GM21786 (cell line): ENCODE measurements at regions not wholly inside any gene's neighbourhood (a gene's known extent, or its start where the extent isn't known, plus 50 kb on each side); places are given as distances from the start of the nearest gene placed in this dataset.

Source experiments
- ATAC-seq: cut with Tn5 transposase; IDR thresholded peaks from one replicate; pipeline ENCODE4 v1.9.1; 2021; ENCODE audit not compliant: unreplicated experiment

DNA sequence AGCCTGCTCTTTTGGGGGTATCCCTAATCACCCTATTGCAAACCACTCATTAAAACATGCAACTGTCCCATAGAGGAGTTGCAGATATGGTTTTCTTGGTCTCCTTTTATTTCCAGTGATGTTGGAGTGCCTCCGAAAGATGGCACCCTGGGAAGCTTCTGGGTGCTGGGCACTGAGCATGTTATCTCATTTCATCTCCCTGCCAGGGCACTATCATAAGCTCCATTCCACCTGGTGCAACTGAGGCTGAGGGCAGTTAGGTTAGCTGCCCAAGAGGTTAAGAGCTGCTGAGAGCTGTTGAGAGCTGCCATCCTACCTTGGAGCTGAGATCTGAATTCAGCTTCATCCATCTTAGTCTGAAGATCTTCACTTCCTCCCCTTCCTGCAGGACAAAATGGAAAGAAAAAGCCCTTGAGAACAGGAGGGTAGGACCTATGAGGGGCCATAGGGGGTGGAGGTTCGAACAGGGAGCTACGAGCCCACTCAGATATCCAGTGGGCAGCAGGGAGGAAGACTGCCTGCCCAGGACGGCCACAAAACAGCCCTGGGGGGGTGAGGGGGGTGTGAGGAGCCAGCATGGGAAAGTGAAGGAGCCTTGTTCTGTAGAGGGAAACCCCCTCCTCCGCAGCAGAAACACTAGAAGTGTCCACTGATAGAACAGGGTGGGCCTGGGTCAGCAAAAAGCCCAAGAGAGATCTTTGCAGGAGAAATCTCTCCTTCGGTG, 202.5 kb downstream of the ZFP36L2 start:
- no peak for ATAC-seq

- ATAC-seq: no peak
These were observed 203.5 kb downstream of the ZFP36L2 start for GRCh38 chr2:43022896-43023295.

GRCh38 chr2:43021791-43022509, 204.5 kb downstream of the ZFP36L2 start:
- ATAC-seq: no peak

DNA sequence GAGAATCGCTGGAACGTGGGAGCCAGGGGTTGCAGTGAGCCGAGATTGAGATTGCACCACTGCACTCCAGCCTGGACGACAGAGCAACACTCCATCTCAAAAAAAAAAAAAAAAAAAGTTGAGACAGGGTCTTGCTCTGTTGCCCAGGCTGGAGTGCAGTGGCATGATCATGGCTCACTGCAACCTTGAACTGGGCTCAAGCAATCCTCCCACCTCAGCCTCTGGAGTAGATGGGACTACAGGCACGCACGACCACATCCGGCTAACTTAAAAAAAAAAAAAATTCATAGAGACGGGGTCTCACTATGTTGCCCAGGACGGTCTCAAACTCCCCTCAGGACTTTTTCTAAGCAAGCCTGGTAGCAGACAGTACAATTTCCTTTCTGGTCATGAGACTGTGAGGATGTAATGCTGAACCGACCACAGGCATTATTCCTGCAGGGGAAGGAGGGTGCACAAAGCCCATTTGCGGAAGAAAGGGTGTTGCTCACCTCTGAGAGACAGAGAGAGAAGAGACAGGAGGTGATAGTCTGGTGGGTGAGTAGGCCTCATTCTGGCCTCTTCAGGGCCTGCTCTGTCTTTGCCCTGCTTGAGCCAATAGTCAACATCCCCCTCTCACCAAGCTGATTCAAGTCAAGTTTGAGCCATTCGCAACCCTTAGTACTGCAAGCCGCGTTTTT, 205.3 kb downstream of the ZFP36L2 start:
- no peak for ATAC-seq

DNA sequence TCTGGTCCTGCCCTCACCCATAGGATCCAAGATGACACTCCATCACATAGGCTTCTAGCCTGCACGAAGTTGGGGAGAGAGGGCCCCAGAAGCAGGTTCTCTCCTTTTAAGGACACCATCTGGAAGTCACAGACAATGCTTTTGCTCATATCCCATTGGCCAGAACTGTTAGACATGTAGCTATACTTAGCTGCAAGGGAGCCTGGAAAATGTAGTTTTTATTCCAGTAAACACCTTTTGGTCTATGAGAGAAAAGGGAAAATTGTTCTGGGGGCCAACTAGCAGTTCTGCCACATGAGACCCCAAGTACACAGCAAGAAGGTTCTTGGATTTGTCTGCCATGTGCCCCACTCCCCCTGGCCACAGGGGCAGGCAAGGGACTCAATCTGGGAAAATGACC, 206.1 kb downstream of the ZFP36L2 start:
- no peak for ATAC-seq

- ATAC-seq: no peak
These were observed 206.7 kb downstream of the ZFP36L2 start for GRCh38 chr2:43019536-43020183.

- ATAC-seq: no peak
These were observed 207.4 kb downstream of the ZFP36L2 start for GRCh38 chr2:43019025-43019367.

GRCh38 chr2:43018179-43019024, 208.0 kb downstream of the ZFP36L2 start:
- ATAC-seq: no peak

- ATAC-seq: no peak
These were observed 212.5 kb downstream of the ZFP36L2 start for GRCh38 chr2:43013821-43014345.

DNA sequence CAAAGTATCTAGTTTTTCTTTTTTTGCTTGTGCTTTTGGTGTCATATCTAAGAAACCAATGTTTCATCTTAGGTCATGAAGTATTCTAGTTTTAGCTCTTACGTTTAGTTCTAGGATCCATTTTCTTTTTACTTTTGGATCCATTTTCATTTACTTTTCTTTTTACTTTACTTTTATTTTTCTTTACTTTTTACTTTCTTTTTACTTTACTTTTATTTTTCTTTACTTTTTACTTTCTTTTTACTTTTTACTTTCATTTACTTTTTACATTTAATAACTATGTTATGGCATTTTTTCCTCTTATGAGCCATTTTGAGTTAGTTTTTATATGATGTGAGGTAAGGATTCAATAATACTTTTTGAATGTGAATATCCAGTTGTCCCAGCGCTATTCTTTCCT, 213.4 kb downstream of the ZFP36L2 start:
- ATAC-seq: no peak

DNA sequence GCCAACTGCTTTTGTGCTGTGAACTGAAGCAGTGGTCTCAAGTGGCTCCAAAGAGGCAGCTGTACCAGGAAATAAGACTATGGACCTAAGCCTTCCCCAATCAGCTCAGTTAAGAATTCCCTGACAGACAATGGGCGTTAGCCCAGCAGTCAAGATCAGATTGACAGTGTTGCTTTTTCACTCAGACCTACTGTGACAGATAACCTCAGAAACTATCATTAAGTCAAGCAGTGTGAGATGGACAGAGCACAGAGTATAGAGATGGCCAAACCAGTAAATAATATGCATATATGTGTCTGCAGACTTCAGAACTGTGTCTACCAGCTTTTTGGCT, 215.3 kb downstream of the ZFP36L2 start:
- no peak for ATAC-seq

DNA sequence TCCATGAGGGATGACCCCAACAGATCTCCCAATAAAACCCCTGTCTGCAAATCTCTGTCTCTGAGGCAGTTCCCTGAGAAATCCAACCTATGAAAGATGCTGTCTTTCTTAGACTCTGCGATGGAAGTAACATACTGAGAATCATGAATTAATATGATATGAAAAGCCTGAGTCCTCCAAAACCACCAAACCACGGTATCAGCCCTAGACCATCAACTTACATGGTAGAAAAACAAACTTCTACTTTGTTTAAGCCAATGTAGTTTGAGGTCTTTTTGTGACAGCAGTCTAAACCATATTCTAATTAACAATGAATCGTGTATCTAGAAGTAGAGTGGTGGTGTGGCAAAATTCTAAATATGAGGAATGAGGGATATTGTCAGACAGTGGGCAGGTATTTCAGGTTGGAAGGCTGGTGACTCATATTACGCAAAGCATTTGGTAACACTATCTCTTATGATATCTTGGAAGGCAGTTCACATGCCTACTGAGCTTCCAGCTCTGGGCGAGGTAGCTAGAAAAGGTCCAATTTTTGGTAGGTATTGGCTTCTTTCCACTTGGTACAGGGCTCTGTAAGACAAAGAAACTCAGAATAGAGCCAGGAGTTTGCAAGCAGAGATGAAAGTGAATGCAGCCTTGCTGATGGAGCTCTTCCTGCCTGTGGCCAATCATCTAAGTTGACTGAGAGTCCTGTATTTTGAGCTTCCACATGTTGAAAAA, 215.8 kb downstream of the ZFP36L2 start:
- ATAC-seq: no peak

GRCh38 chr2:43009448-43009847, 217.0 kb downstream of the ZFP36L2 start:
- no peak for ATAC-seq

- no peak for ATAC-seq
These were observed 216.0 kb upstream of the HAAO start for GRCh38 chr2:43008388-43008787.

- no peak for ATAC-seq
These were observed 215.5 kb upstream of the HAAO start for GRCh38 chr2:43007901-43008300.

DNA sequence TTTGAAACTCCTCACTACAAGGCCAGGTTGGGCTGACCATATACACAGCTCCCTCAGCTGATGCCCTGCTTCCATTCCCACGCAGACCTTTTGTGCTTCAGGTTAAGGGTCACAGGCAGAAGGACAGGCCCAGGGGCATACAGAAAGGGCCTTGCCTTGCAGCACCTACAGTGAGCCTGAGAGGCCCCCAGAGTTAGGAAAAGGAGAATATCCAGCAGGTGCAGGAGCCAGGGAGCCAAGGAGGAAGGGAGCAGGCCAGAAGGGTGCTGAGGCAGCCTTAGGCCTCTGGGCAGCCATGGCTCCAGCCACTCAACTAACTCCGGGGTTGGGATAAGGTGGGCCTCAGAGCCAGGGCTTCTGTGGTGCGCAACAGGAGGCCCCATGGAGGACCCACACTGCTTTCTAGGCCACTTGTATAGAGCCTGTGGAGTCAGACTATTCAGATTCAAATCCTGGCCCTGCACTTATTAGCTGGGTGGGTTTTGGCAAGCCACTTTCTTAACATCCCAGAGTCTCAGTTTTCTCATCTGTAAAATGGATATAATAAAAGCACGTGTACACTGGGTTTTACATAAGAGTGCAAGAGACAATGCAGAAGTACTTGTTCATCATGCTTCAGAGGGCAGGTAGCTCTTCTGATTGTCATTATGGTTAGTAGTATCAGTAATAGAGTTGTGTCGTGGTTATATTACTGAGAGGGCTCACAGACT, 214.6 kb upstream of the HAAO start:
- no peak for ATAC-seq

DNA sequence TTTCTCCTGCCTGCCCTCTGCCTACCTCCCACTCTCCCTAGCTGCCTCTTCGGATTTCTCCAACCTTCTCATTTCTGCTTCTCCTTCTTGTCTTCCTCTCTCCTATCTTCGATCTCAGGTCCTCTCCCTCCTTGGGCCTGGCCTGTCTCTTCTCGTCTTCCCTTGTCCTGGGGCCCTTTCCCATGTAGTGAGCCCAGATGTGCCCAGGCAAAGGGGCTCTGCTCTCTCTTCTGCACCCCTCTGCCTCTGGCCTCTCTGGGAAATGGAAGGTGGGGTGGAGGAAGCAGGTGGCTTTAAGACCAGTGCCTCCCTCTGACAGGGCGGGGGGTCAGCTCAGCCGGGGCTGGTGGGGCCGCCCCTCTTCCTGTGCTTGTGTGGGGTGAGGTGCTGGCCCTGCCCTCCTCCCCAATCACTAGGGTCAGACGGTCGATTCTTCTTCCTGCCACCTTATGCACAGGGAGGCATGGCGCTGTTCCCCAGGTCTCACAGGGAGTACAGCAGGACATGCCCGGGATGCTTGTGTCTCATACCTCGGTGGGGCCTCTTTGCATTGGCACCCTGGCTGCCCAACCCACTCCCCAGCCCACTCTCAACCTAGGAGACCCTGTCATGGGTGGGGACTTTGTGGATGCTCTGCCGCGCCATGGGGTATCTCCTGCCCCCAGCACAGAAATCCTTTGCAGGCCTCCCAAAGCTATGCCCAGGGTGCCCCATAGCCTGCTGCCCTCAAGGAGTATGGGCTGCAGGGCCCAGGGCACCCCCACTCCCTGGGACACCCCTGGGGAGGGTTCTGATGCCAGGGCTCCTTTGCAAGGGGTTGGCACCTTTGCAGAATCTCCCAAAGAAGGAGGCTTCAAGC, 213.8 kb upstream of the HAAO start:
- ATAC-seq: no peak

DNA sequence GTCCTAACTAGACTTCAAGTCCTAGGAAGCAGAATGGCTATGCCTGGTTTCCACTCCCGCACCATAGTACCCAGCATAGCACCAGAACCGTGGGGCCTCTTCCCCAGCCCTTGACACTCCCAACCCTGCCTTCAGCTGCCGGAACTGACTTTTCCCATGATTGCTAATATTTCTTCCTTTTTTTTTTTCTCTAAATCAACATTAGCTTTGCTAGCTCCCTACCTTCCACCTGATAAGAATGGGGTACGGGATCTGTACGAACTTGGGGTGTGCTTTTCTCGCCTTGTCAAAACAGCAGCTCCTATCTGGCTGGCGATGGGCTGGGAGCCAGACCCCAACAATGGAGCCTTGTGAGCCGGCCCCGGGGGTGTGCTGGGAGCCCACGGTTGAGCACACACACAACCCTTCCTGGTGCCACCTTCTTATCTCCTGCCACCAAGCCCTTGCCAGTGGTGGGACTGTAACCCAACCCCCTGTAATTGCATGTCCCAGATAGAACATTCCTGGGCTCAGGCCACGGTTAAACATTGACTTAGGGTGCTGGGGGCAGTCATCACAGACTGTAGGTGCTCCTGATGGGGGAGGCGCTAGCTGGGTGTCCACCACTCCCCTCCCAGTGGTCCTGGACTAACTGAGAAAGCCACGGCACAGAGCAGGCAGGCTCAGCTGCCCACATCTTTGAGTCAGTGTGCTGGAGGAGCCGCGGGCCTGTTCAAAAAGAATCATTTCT, 213.0 kb upstream of the HAAO start:
- no peak for ATAC-seq
